SK-N-SH (cell line): ENCODE measurements at regions not wholly inside any gene's neighbourhood (a gene's known extent, or its start where the extent isn't known, plus 50 kb on each side); places are given as distances from the start of the nearest gene placed in this dataset.

Source experiments
- CTCF ChIA-PET: fragments of 300-600, 350-600 bp; formaldehyde crosslinking; extraction: SDS; loops from one replicate; lab custom pipeline; 2021; lab: Yijun Ruan, JAX
- POLR2A ChIA-PET: fragments of 350-600 bp; sonication (Branson Sonifier 250); formaldehyde crosslinking; extraction: SDS; loops from one replicate; lab custom pipeline; 2020; ENCODE audit warnings: antibody characterized with exemption, inconsistent platforms; lab: Yijun Ruan, JAX
- DNase-seq: peaks from one replicate; pipeline ENCODE4 v3.0.0; 2012
- H2AFZ ChIP-seq: fragments of 200-600 bp; sonication (generic); 2 replicates; pipeline ENCODE4 v1.8.1; 2016; ENCODE audit warnings: antibody characterized with exemption, mild to moderate bottlenecking, low read depth
- H3F3A ChIP-seq: fragments of 200-600 bp; sonication (generic); replicated peaks from 2 replicates; pipeline ENCODE3; 2016; ENCODE audit warnings: antibody characterized with exemption, mild to moderate bottlenecking; ENCODE audit not compliant: insufficient read depth
- H3K27ac ChIP-seq, 2 experiments: fragments of 200-500 bp in 1 of 2; fragments of 200-600 bp in 1 of 2; sonication (Bioruptor generic) in 1 of 2; sonication (generic), shearing (Covaris generic) in 1 of 2; 2 replicates each; pipeline versions ENCODE4 v1.5.1 to v1.6.1; 2014 to 2016; ENCODE audit warnings: low read depth in 2 of 2, inconsistent platforms in 1 of 2, low read length in 1 of 2, mild to moderate bottlenecking in 1 of 2, mixed read lengths in 1 of 2
- H3K27me3 ChIP-seq: fragments of 200-600 bp; sonication (generic), shearing (Covaris generic); 2 replicates; pipeline ENCODE4 v1.6.1; 2016; ENCODE audit warnings: mixed run types; ENCODE audit not compliant: insufficient read depth
- H3K36me3 ChIP-seq, 2 experiments: fragments of 200-500 bp in 1 of 2; fragments of 200-600 bp in 1 of 2; sonication (Bioruptor generic) in 1 of 2; sonication (generic) in 1 of 2; replicated peaks in 1 of 2; 2 replicates each; pipeline versions ENCODE3 to v1.5.1; 2014 to 2016; ENCODE audit warnings: low read length in 1 of 2, mild to moderate bottlenecking in 1 of 2; ENCODE audit not compliant: insufficient read depth in 2 of 2, control insufficient read depth in 1 of 2
- H3K4me1 ChIP-seq, 2 experiments: fragments of 200-500 bp in 1 of 2; fragments of 200-600 bp in 1 of 2; sonication (Bioruptor generic) in 1 of 2; sonication (generic), shearing (Covaris generic) in 1 of 2; 2 replicates each; pipeline versions ENCODE4 v1.5.1 to v1.6.1; 2014 to 2016; ENCODE audit warnings: low read depth in 1 of 2, low read length in 1 of 2, mixed run types in 1 of 2; ENCODE audit not compliant: insufficient read depth in 2 of 2, control insufficient read depth in 1 of 2
- H3K4me2 ChIP-seq: fragments of 200-600 bp; sonication (generic), shearing (Covaris generic); 2 replicates; pipeline ENCODE4 v1.6.1; 2017; ENCODE audit warnings: mixed run types
- H3K4me3 ChIP-seq, 2 experiments: fragments of 200-500 bp in 1 of 2; fragments of 200-600 bp in 1 of 2; sonication (Bioruptor generic) in 1 of 2; sonication (generic), shearing (Covaris generic) in 1 of 2; 2 replicates each; pipeline versions ENCODE4 v1.5.1 to v1.8.1; 2014 to 2016; ENCODE audit warnings: low read depth in 2 of 2, inconsistent platforms in 1 of 2, low read length in 1 of 2, mild to moderate bottlenecking in 1 of 2, mixed read lengths in 1 of 2, moderate library complexity in 1 of 2
- H3K79me2 ChIP-seq: fragments of 200-600 bp; sonication (generic); 2 replicates; pipeline ENCODE4 v1.8.1; 2017; ENCODE audit warnings: mild to moderate bottlenecking; ENCODE audit not compliant: insufficient read depth
- H3K9ac ChIP-seq: fragments of 200-600 bp; sonication (generic); 2 replicates; pipeline ENCODE4 v1.6.1; 2017; ENCODE audit warnings: mixed run types
- H3K9me2 ChIP-seq: fragments of 200-600 bp; sonication (generic); 2 replicates; pipeline ENCODE4 v1.6.1; 2017; ENCODE audit warnings: mixed run types
- H3K9me3 ChIP-seq: fragments of 200-600 bp; sonication (generic); 2 replicates; pipeline ENCODE4 v1.6.1; 2017; ENCODE audit warnings: mixed run types, mild to moderate bottlenecking, moderate library complexity
- H4K20me1 ChIP-seq: fragments of 200-600 bp; sonication (generic); 2 replicates; pipeline ENCODE4 v1.6.1; 2017; ENCODE audit warnings: mild to moderate bottlenecking, mixed run types; ENCODE audit not compliant: insufficient read depth
- CHD2 ChIP-seq: fragments of 150-350 bp; IDR thresholded peaks from 2 replicates; pipeline ENCODE4 v1.6.1; 2018; ENCODE audit warnings: low read length; ENCODE audit not compliant: partially characterized antibody
- EP300 ChIP-seq, 2 experiments: IDR thresholded peaks; 2 replicates each; pipeline versions ENCODE4 v1.4.0 to v1.6.1; 2012; ENCODE audit warnings: borderline replicate concordance in 1 of 2, low read depth in 1 of 2, low read length in 1 of 2
- FOSL2 ChIP-seq: IDR thresholded peaks from 2 replicates; pipeline ENCODE4 v1.4.0; 2012; ENCODE audit warnings: low read depth, mild to moderate bottlenecking, moderate library complexity, borderline replicate concordance
- GATA2 ChIP-seq: sonication (generic); formaldehyde crosslinking; IDR thresholded peaks from 2 replicates; pipeline ENCODE4 v1.5.0; 2020; ENCODE audit warnings: mild to moderate bottlenecking, missing genetic modification reagents
- JUND ChIP-seq: IDR thresholded peaks from 2 replicates; pipeline ENCODE4 v1.4.0; 2012
- MEF2A ChIP-seq: IDR thresholded peaks from 2 replicates; pipeline ENCODE4 v1.4.0; 2012; ENCODE audit warnings: low read depth, borderline replicate concordance
- NRF1 ChIP-seq: IDR thresholded peaks from 2 replicates; pipeline ENCODE4 v1.6.1; 2012; ENCODE audit warnings: low read depth, mild to moderate bottlenecking, low read length
- POLR2AphosphoS5 ChIP-seq: IDR thresholded peaks from 2 replicates; pipeline ENCODE4 v1.6.1; 2012; ENCODE audit warnings: low read depth, low read length
- RFX5 ChIP-seq: IDR thresholded peaks from 2 replicates; pipeline ENCODE4 v1.6.1; 2012; ENCODE audit warnings: mild to moderate bottlenecking, improper control_type of control experiment, low read length
- RXRA ChIP-seq: IDR thresholded peaks from 2 replicates; pipeline ENCODE4 v1.4.0; 2012; ENCODE audit warnings: low read depth, mild to moderate bottlenecking, borderline replicate concordance
- SIN3A ChIP-seq: IDR thresholded peaks from 2 replicates; pipeline ENCODE4 v1.6.1; 2012; ENCODE audit warnings: low read depth, mild to moderate bottlenecking, low read length, moderate library complexity, borderline replicate concordance
- SMC3 ChIP-seq: IDR thresholded peaks from 2 replicates; pipeline ENCODE4 v1.6.1; 2012; ENCODE audit warnings: low read depth, low read length, improper control_type of control experiment
- YY1 ChIP-seq: IDR thresholded peaks from 2 replicates; pipeline ENCODE4 v1.4.0; 2012; ENCODE audit warnings: low read depth, mild to moderate bottlenecking
- whole genome bisulfite sequencing: methylation state at CpG from one replicate; pipeline ENCODE4 v1.1.6; 2017; ENCODE audit warnings: low lambda C conversion rate; 5-methylcytosine and 5-hydroxymethylcytosine counted together
- TF ChIP-seq, protein P1 (sequence below): IDR thresholded peaks from 2 replicates; pipeline ENCODE4; 2012
- TF ChIP-seq, protein P2 (sequence below): fragments of 200-600 bp; sonication (generic); IDR thresholded peaks from 2 replicates; pipeline ENCODE4 v1.6.1; 2017; ENCODE audit warnings: antibody characterized with exemption, mild to moderate bottlenecking, moderate library complexity
- TF ChIP-seq, protein P3 (sequence below): IDR thresholded peaks from 2 replicates; pipeline ENCODE4 v1.4.0; 2012; ENCODE audit warnings: low read depth
- TF ChIP-seq, protein P4 (sequence below): fragments of 150-350 bp; IDR thresholded peaks from 2 replicates; pipeline ENCODE4 v1.6.1; 2016; ENCODE audit warnings: mild to moderate bottlenecking, low read depth, low read length
- TF ChIP-seq, protein P5 (sequence below): IDR thresholded peaks from 2 replicates; pipeline ENCODE4 v1.6.1; 2012; ENCODE audit warnings: mild to moderate bottlenecking, low read depth, low read length, moderate library complexity

DNA sequence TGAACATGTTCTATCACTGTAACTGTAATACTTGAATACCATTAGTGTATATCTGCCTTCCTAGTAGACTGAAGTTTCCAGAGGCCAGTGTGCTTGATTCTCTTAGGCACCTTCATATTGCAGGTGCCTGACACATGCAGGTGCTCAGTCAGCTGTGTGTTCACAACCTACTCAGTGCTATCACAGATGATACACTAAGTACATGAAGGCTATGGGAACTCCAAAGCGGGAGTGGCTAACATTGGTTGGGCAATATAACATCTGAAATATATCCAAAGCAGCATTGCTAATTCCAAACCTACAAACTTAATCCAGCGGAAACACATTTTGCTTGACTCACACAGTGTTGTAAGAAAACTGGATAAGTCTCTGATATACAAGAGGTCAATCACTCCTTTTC lies 539.3 kb upstream of the ISX start:
- H3K9me3 ChIP-seq: no peaks in the 10 kb centered on the region
- no peaks in the 10 kb centered on the region for H3K27me3 ChIP-seq
- CTCF ChIA-PET: no interaction called here
- no peaks in the 10 kb centered on the region for H4K20me1 ChIP-seq
- H3K27ac ChIP-seq: no peak overlapping the region
- no peak overlapping the region for H3K4me2 ChIP-seq
- no peaks in the 10 kb centered on the region for H3K36me3 ChIP-seq
- no peaks in the 10 kb centered on the region for H3F3A ChIP-seq
- no peak overlapping the region for H2AFZ ChIP-seq
- no peak overlapping the region for H3K9ac ChIP-seq
- no peaks in the 10 kb centered on the region for H3K9me2 ChIP-seq
- TF ChIP-seq MEF2A (no peak), FOSL2 (no peak), NRF1 (no peak), GATA2 (CRISPR knock-in tag) (no peak), YY1 (no peak), POLR2AphosphoS5 (no peak), SIN3A (no peak)
- TF ChIP-seq, protein P1, sequence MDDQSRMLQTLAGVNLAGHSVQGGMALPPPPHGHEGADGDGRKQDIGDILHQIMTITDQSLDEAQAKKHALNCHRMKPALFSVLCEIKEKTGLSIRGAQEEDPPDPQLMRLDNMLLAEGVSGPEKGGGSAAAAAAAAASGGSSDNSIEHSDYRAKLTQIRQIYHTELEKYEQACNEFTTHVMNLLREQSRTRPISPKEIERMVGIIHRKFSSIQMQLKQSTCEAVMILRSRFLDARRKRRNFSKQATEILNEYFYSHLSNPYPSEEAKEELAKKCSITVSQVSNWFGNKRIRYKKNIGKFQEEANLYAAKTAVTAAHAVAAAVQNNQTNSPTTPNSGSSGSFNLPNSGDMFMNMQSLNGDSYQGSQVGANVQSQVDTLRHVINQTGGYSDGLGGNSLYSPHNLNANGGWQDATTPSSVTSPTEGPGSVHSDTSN: no peak
- TF ChIP-seq, protein P2, sequence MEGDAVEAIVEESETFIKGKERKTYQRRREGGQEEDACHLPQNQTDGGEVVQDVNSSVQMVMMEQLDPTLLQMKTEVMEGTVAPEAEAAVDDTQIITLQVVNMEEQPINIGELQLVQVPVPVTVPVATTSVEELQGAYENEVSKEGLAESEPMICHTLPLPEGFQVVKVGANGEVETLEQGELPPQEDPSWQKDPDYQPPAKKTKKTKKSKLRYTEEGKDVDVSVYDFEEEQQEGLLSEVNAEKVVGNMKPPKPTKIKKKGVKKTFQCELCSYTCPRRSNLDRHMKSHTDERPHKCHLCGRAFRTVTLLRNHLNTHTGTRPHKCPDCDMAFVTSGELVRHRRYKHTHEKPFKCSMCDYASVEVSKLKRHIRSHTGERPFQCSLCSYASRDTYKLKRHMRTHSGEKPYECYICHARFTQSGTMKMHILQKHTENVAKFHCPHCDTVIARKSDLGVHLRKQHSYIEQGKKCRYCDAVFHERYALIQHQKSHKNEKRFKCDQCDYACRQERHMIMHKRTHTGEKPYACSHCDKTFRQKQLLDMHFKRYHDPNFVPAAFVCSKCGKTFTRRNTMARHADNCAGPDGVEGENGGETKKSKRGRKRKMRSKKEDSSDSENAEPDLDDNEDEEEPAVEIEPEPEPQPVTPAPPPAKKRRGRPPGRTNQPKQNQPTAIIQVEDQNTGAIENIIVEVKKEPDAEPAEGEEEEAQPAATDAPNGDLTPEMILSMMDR: no peak
- TF ChIP-seq, protein P3, sequence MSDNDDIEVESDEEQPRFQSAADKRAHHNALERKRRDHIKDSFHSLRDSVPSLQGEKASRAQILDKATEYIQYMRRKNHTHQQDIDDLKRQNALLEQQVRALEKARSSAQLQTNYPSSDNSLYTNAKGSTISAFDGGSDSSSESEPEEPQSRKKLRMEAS: no peak
- TF ChIP-seq, all 33 proteins: peak for 0
- 18% methylated on average over 2 of the region's 2 CpGs for WGBS
- DNase-seq: no peak
- Histone ChIP-seq H3K4me3 (no peak overlapping the region), H3K4me1 (no peaks in the 10 kb centered on the region), H3K79me2 (no peaks in the 10 kb centered on the region)
- POLR2A ChIA-PET: no interaction called here

DNA sequence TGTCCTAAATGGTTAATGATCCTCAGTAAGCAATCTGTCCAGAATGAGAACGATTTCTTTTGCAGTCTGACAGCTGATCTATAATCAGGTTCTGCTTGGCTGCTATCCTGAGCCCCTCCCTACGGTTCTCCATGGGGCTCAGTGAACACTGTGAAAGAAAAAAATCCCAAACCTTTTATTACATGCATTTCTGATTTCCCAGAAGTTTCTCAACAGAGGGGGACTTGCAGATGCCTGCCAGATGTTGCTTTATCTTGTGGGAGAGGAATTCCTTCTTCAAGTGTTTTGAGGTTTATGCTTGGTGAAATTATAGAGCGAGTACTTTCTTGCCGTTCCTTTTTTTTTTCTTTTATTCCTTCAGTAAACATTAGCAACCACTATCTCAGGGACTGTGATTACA lies 531.9 kb upstream of the ISX start:
- Histone ChIP-seq H2AFZ (no peak overlapping the region), H3K27me3 (no peaks in the 10 kb centered on the region), H4K20me1 (no peaks in the 10 kb centered on the region), H3K9me2 (no peaks in the 10 kb centered on the region), H3K36me3 (no peaks in the 10 kb centered on the region), H3K4me3 (no peak overlapping the region), H3F3A (no peaks in the 10 kb centered on the region), H3K27ac (no peak overlapping the region), H3K4me2 (no peak overlapping the region), H3K4me1 (no peaks in the 10 kb centered on the region)
- no peak for TF ChIP-seq RXRA
- TF ChIP-seq SMC3: no peak
- TF ChIP-seq, protein P4, sequence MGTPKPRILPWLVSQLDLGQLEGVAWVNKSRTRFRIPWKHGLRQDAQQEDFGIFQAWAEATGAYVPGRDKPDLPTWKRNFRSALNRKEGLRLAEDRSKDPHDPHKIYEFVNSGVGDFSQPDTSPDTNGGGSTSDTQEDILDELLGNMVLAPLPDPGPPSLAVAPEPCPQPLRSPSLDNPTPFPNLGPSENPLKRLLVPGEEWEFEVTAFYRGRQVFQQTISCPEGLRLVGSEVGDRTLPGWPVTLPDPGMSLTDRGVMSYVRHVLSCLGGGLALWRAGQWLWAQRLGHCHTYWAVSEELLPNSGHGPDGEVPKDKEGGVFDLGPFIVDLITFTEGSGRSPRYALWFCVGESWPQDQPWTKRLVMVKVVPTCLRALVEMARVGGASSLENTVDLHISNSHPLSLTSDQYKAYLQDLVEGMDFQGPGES: no peak
- TF ChIP-seq, protein P5, sequence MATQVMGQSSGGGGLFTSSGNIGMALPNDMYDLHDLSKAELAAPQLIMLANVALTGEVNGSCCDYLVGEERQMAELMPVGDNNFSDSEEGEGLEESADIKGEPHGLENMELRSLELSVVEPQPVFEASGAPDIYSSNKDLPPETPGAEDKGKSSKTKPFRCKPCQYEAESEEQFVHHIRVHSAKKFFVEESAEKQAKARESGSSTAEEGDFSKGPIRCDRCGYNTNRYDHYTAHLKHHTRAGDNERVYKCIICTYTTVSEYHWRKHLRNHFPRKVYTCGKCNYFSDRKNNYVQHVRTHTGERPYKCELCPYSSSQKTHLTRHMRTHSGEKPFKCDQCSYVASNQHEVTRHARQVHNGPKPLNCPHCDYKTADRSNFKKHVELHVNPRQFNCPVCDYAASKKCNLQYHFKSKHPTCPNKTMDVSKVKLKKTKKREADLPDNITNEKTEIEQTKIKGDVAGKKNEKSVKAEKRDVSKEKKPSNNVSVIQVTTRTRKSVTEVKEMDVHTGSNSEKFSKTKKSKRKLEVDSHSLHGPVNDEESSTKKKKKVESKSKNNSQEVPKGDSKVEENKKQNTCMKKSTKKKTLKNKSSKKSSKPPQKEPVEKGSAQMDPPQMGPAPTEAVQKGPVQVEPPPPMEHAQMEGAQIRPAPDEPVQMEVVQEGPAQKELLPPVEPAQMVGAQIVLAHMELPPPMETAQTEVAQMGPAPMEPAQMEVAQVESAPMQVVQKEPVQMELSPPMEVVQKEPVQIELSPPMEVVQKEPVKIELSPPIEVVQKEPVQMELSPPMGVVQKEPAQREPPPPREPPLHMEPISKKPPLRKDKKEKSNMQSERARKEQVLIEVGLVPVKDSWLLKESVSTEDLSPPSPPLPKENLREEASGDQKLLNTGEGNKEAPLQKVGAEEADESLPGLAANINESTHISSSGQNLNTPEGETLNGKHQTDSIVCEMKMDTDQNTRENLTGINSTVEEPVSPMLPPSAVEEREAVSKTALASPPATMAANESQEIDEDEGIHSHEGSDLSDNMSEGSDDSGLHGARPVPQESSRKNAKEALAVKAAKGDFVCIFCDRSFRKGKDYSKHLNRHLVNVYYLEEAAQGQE: no peak
- TF ChIP-seq CHD2: no peak
- TF ChIP-seq RFX5: no peak
- TF ChIP-seq, protein P1: no peak
- TF ChIP-seq JUND: no peak
- no peak for TF ChIP-seq EP300 (IDR thresholded peaks at IDR 0.05; ENCODE audit: borderline replicate concordance in 1 of 2, low read depth in 1 of 2, low read length in 1 of 2)
- no peak for TF ChIP-seq NRF1
- TF ChIP-seq, all 33 proteins: peak for 0
- no peaks in the 10 kb centered on the region for H3K9me3 ChIP-seq
- no peak overlapping the region for H3K9ac ChIP-seq
- WGBS: 3% methylated on average over 4 of the region's 4 CpGs
- no peak for DNase-seq
- ChIA-PET POLR2A (no interaction called here), CTCF (no interaction called here)
- no peaks in the 10 kb centered on the region for H3K79me2 ChIP-seq
